ENCODE measurements at regions not wholly inside any gene's neighbourhood (a gene's known extent, or its start where the extent isn't known, plus 50 kb on each side); places are given as distances from the start of the nearest gene placed in this dataset.
"Not testable (repeated sequence)": the region's sequence is repeated elsewhere in the genome, so short reads cannot be mapped to it uniquely, and the experiment has no call there.

- DNase-seq (ENCODE audit: extremely low read depth, low read depth), result no peak
- TF ChIP-seq, protein P1, sequence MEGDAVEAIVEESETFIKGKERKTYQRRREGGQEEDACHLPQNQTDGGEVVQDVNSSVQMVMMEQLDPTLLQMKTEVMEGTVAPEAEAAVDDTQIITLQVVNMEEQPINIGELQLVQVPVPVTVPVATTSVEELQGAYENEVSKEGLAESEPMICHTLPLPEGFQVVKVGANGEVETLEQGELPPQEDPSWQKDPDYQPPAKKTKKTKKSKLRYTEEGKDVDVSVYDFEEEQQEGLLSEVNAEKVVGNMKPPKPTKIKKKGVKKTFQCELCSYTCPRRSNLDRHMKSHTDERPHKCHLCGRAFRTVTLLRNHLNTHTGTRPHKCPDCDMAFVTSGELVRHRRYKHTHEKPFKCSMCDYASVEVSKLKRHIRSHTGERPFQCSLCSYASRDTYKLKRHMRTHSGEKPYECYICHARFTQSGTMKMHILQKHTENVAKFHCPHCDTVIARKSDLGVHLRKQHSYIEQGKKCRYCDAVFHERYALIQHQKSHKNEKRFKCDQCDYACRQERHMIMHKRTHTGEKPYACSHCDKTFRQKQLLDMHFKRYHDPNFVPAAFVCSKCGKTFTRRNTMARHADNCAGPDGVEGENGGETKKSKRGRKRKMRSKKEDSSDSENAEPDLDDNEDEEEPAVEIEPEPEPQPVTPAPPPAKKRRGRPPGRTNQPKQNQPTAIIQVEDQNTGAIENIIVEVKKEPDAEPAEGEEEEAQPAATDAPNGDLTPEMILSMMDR (IDR thresholded peaks at IDR 0.05; ENCODE audit: low read depth, low read length), result no peak
Observed at GRCh38 chr9:84513473-84513872, 156.1 kb upstream of the NTRK2 start.

DNA sequence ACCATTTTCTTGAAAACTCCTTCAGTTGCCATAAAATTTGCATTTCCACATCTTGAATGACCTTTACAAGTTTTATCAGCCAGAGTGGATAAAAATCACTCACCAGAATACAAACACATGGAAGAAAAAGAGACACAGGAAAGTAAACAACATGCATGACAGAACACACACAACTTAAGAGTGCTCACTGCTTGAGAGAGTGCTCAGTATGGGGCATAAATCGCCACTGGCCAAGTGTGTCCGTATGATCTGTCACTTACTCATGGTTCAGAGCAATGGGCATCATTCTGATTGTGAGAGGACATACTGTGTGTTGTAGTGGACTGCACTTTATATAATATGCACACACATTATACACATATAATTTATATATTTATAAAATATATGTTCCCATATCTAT lies 155.6 kb upstream of the NTRK2 start:
- no peak for DNase-seq (ENCODE audit: extremely low read depth, low read depth)
- TF ChIP-seq, protein P1 (IDR thresholded peaks at IDR 0.05; ENCODE audit: low read depth, low read length), result no peak

DNA sequence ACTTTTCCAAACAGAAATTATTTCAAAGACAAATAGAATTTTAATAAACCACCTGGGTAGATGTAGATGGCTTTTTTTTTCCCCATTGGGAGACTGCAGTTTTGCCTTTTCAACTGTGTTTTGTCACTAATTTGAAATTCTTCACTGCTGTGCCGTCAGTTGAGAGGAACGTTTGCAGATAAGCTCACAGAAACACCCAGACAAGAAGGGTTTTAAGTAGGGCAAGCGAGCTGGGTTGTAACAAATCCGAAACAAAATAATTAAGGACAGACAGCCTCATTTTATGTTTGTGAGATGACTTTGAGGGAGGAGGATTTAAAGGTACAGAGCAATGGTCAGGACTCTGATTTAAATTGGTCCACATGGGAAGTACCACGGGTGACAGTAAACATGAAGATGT lies 155.1 kb upstream of the NTRK2 start:
- TF ChIP-seq, protein P1 (IDR thresholded peaks at IDR 0.05; ENCODE audit: low read depth, low read length), result no peak
- DNase-seq (ENCODE audit: extremely low read depth, low read depth), result no peak

GRCh38 chr9:84517026-84517425 lies 152.5 kb upstream of the NTRK2 start:
- TF ChIP-seq, protein P1 (IDR thresholded peaks at IDR 0.05; ENCODE audit: low read depth, low read length), result no peak
- no peak for DNase-seq (ENCODE audit: extremely low read depth, low read depth)

DNA sequence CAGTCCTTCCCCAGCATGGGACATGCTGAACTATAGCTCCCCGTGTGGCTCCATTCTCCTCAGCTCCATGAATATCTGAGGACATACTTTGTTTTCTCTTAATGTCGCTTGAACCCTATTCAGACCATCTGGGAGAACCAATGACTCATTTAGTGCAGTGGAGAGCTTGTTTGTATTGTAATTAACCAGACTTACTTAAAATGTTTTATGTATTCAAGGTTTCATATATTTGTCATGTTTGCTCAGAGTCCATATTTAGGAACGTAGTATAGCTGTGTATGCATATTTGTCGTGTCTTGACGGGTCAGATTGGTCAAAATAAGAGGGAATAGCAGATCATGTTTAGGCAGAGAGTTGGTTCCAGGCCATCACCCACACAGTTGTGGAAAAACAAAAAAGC lies 150.1 kb upstream of the NTRK2 start:
- TF ChIP-seq, protein P1 (IDR thresholded peaks at IDR 0.05; ENCODE audit: low read depth, low read length), result no peak
- DNase-seq (ENCODE audit: extremely low read depth, low read depth), result no peak

GRCh38 chr9:84521208-84521607 lies 148.3 kb upstream of the NTRK2 start:
- TF ChIP-seq, protein P1 (IDR thresholded peaks at IDR 0.05; ENCODE audit: low read depth, low read length), result no peak
- DNase-seq (ENCODE audit: extremely low read depth, low read depth), result no peak

GRCh38 chr9:84526211-84526610 lies 143.3 kb upstream of the NTRK2 start:
- DNase-seq (ENCODE audit: extremely low read depth, low read depth), result not testable (repeated sequence)

- DNase-seq (ENCODE audit: extremely low read depth, low read depth), result not testable (repeated sequence)
Observed at GRCh38 chr9:84527060-84527720, 142.3 kb upstream of the NTRK2 start.

DNA sequence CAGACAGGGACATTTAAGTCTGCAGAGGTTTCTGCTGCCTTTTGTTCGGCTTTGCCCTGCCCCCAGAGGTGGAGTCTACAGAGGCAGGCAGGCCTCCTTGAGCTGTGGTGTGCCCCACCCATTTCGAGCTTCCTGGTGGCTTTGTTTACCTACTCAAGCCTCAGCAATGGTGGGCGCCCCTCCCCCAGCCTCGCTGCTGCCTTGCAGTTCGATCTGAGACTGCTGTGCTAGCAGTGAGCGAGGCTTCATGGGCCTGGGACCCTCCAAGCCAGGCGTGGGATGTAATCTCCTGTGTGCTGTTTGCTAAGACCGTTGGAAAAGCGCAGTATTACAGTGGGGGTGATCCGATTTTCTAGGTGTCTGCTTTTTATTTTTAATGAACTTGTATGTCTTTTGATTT lies 133.6 kb upstream of the NTRK2 start:
- DNase-seq (ENCODE audit: extremely low read depth, low read depth), result not testable (repeated sequence)
